Panc1 (cell line): ENCODE measurements at regions not wholly inside any gene's neighbourhood (a gene's known extent, or its start where the extent isn't known, plus 50 kb on each side); places are given as distances from the start of the nearest gene placed in this dataset.

Experiments
- ATAC-seq: fragments of 200-7000 bp; cut with Tn5 transposase; 2 replicates; pipeline ENCODE4 v1.9.1; 2020; ENCODE audit warnings: mild to moderate bottlenecking, moderate library complexity
- BruUV-seq: library from RNA; stranded (reverse); fragments of 400-500 nt; replicated peaks from 2 replicates; lab custom pipeline; 2021; lab: Mats Ljungman, UMichigan
- CTCF ChIA-PET: fragments of 300-600 bp; sonication (Branson Sonifier 250); formaldehyde crosslinking; loops from one replicate; lab custom pipeline; 2022; ENCODE audit warnings: antibody characterized with exemption; lab: Charles Lee
- POLR2A ChIA-PET: fragments of 300-600 bp; sonication (Branson Sonifier 250); formaldehyde crosslinking; loops from one replicate; lab custom pipeline; 2022; ENCODE audit warnings: antibody characterized with exemption; lab: Charles Lee
- DNase-seq: peaks from one replicate; pipeline ENCODE4 v3.0.0-alpha.2; 2010; ENCODE audit warnings: low read depth, low spot score
- H3K27ac ChIP-seq: 2 replicates; pipeline ENCODE4 v1.5.1; 2011; ENCODE audit warnings: mild to moderate bottlenecking, low read length, inconsistent platforms
- H3K27me3 ChIP-seq: fragments of 200-500 bp; sonication (Bioruptor generic); 2 replicates; pipeline ENCODE4 v1.6.0; 2014; ENCODE audit warnings: low read length, inconsistent platforms; ENCODE audit not compliant: control insufficient read depth, insufficient read depth
- H3K36me3 ChIP-seq: fragments of 200-500 bp; sonication (Bioruptor generic); 2 replicates; pipeline ENCODE4 v1.5.1; 2014; ENCODE audit warnings: inconsistent platforms, mild to moderate bottlenecking, low read length, moderate library complexity; ENCODE audit not compliant: control insufficient read depth, insufficient read depth
- H3K4me1 ChIP-seq: 2 replicates; pipeline ENCODE4 v1.5.1; 2011; ENCODE audit warnings: inconsistent platforms, mild to moderate bottlenecking, low read length, moderate library complexity; ENCODE audit not compliant: control insufficient read depth, insufficient read depth
- H3K4me3 ChIP-seq, 2 experiments: 2 replicates each; pipeline ENCODE4 v1.5.1; 2011 to 2012; ENCODE audit warnings: low read depth in 2 of 2, low read length in 2 of 2, mild to moderate bottlenecking in 2 of 2, inconsistent platforms in 1 of 2, moderate library complexity in 1 of 2
- H3K9me3 ChIP-seq: fragments of 200-500 bp; sonication (Bioruptor generic); 2 replicates; pipeline ENCODE4 v1.5.1; 2014; ENCODE audit warnings: low read depth, mild to moderate bottlenecking, inconsistent platforms, low read length, moderate library complexity; ENCODE audit not compliant: control insufficient read depth, insufficient read depth
- CTCF ChIP-seq: fragments of 450-650 bp; IDR thresholded peaks from 2 replicates; pipeline ENCODE4 v1.5.1; 2017; ENCODE audit warnings: mild to moderate bottlenecking
- POLR2AphosphoS5 ChIP-seq: IDR thresholded peaks from 2 replicates; pipeline ENCODE4 v1.6.1; 2012; ENCODE audit warnings: mild to moderate bottlenecking, low read depth, low read length, moderate library complexity
- REST ChIP-seq, 2 experiments: IDR thresholded peaks; 2 replicates each; pipeline ENCODE4 v1.6.1; 2011 to 2012; ENCODE audit warnings: low read depth in 2 of 2, control low read depth in 1 of 2, low read length in 1 of 2, mild to moderate bottlenecking in 1 of 2, moderate library complexity in 1 of 2; ENCODE audit not compliant: insufficient read depth in 1 of 2
- SIN3A ChIP-seq: IDR thresholded peaks from 2 replicates; pipeline ENCODE4 v1.6.1; 2012; ENCODE audit warnings: low read depth, mild to moderate bottlenecking, low read length, moderate library complexity, borderline replicate concordance; ENCODE audit not compliant: insufficient read depth
- TCF7L2 ChIP-seq: IDR thresholded peaks from 2 replicates; pipeline ENCODE4 v1.6.1; 2011; ENCODE audit warnings: mild to moderate bottlenecking, low read depth, low read length, inconsistent platforms
- in situ Hi-C: cut with HindIII; loops from 2 replicates; pipeline ENCODE4 v1.10.0; 2016; ENCODE audit warnings: low sequenced_read_pairs, low pct_unique_long_range_greater_than_20kb
- intact Hi-C: fragments of 100-400 bp; cut with micrococcal nuclease; formaldehyde crosslinking; loops from one replicate; pipeline ENCODE4 v1.10.0; 2022; ENCODE audit not compliant: unreplicated experiment

GRCh38 chr4:59374416-59374815, 1825.7 kb upstream of the ADGRL3 start:
- Histone ChIP-seq H3K27ac (no peak overlapping the region), H3K9me3 (no peaks in the 10 kb centered on the region), H3K27me3 (no peaks in the 10 kb centered on the region), H3K4me1 (no peaks in the 10 kb centered on the region), H3K4me3 (no peak overlapping the region), H3K36me3 (no peaks in the 10 kb centered on the region)
- in situ Hi-C loops (no loop called here), intact Hi-C loops (no loop called here)
- TF ChIP-seq TCF7L2: no peak
- no peak for TF ChIP-seq CTCF
- no peak for TF ChIP-seq SIN3A
- TF ChIP-seq REST (IDR thresholded peaks at IDR 0.05; ENCODE audit: insufficient read depth in 1 of 2, low read depth in 2 of 2, low read length in 1 of 2): no peak
- no peak for TF ChIP-seq POLR2AphosphoS5
- no peak for ATAC-seq
- DNase-seq: no peak
- ChIA-PET POLR2A (no interaction called here), CTCF (no interaction called here)
- no TSS peak for BruUV-seq

- no peak overlapping the region for H3K27ac ChIP-seq
- intact Hi-C loops: no loop called here
- ChIA-PET POLR2A (interaction anchor here (0.7 kb wide), 1 partner anchor 262 kb away, joined by 4 read pairs; no protein-coding TSS in a partner anchor), CTCF (no interaction called here)
- BruUV-seq: no TSS peak
- TF ChIP-seq TCF7L2 (no peak), SIN3A (no peak), CTCF (no peak), REST (IDR thresholded peaks at IDR 0.05; ENCODE audit: insufficient read depth in 1 of 2, low read depth in 2 of 2, low read length in 1 of 2) (no peak), POLR2AphosphoS5 (no peak)
- in situ Hi-C loops: no loop called here
- H3K36me3 ChIP-seq: no peaks in the 10 kb centered on the region
- H3K4me3 ChIP-seq: no peak overlapping the region
- H3K27me3 ChIP-seq: no peaks in the 10 kb centered on the region
- H3K4me1 ChIP-seq: no peaks in the 10 kb centered on the region
- DNase-seq: no peak
- no peak for ATAC-seq
- no peaks in the 10 kb centered on the region for H3K9me3 ChIP-seq
Measured at GRCh38 chr4:59380841-59381366, 1819.2 kb upstream of the ADGRL3 start.
